ENCODE measurements at regions not wholly inside any gene's neighbourhood (a gene's known extent, or its start where the extent isn't known, plus 50 kb on each side); places are given as distances from the start of the nearest gene placed in this dataset.

- DNase-seq, result no peak
These were observed 409.6 kb downstream of the GADD45G start for GRCh38 chr9:90014421-90014820.

- DNase-seq, result no peak
These were observed 411.5 kb downstream of the GADD45G start for GRCh38 chr9:90016272-90016671.

- no peak for DNase-seq
These were observed 412.9 kb downstream of the GADD45G start for GRCh38 chr9:90017679-90018078.

- no peak for DNase-seq
These were observed 413.9 kb downstream of the GADD45G start for GRCh38 chr9:90018688-90019087.

- DNase-seq, result no peak
These were observed 414.8 kb downstream of the GADD45G start for GRCh38 chr9:90019626-90020025.

GRCh38 chr9:90020276-90020871 lies 415.6 kb downstream of the GADD45G start:
- DNase-seq, result no peak

- DNase-seq, result no peak
These were observed 416.5 kb downstream of the GADD45G start for GRCh38 chr9:90021216-90021906.

- no peak for DNase-seq
These were observed 417.7 kb downstream of the GADD45G start for GRCh38 chr9:90022474-90022873.

- no peak for DNase-seq
These were observed 419.0 kb downstream of the GADD45G start for GRCh38 chr9:90023861-90024260.

- no peak for DNase-seq
These were observed 419.6 kb downstream of the GADD45G start for GRCh38 chr9:90024409-90024808.

- no peak for DNase-seq
These were observed 420.0 kb downstream of the GADD45G start for GRCh38 chr9:90024823-90025222.

- DNase-seq, result no peak
These were observed 421.0 kb downstream of the GADD45G start for GRCh38 chr9:90025816-90026215.

- DNase-seq, result no peak
These were observed 422.5 kb downstream of the GADD45G start for GRCh38 chr9:90027296-90027790.

GRCh38 chr9:90029386-90029785 lies 424.6 kb downstream of the GADD45G start:
- no peak for DNase-seq

GRCh38 chr9:90029996-90030395 lies 425.2 kb downstream of the GADD45G start:
- no peak for DNase-seq

- DNase-seq, result no peak
These were observed 427.6 kb downstream of the GADD45G start for GRCh38 chr9:90032296-90033027.

GRCh38 chr9:90033028-90033650 lies 428.3 kb downstream of the GADD45G start:
- no peak for DNase-seq

GRCh38 chr9:90034071-90034470 lies 429.3 kb downstream of the GADD45G start:
- no peak for DNase-seq

- DNase-seq, result no peak
These were observed 430.7 kb downstream of the GADD45G start for GRCh38 chr9:90035471-90035870.

- DNase-seq, result no peak
These were observed 432.5 kb downstream of the GADD45G start for GRCh38 chr9:90037146-90037797.

- DNase-seq, result no peak
These were observed 434.0 kb downstream of the GADD45G start for GRCh38 chr9:90038763-90039162.

GRCh38 chr9:90044263-90044662 lies 439.5 kb downstream of the GADD45G start:
- no peak for DNase-seq

- DNase-seq, result no peak
These were observed 439.9 kb downstream of the GADD45G start for GRCh38 chr9:90044710-90045151.

All from activated CD8-positive, alpha-beta memory T cell treated with anti-CD3 and anti-CD28 coated beads for 24 hours (primary cell).